HG03442 (cell line): ENCODE measurements at regions not wholly inside any gene's neighbourhood (a gene's known extent, or its start where the extent isn't known, plus 50 kb on each side); places are given as distances from the start of the nearest gene placed in this dataset.
"Not testable (repeated sequence)": the region's sequence is repeated elsewhere in the genome, so short reads cannot be mapped to it uniquely, and the experiment has no call there.

ENCODE experiments used
- ATAC-seq: cut with Tn5 transposase; IDR thresholded peaks from one replicate; pipeline ENCODE4 v1.9.1; 2021; ENCODE audit warnings: mild to moderate bottlenecking, moderate library complexity; ENCODE audit not compliant: unreplicated experiment

- ATAC-seq: no peak
These were observed 352.4 kb downstream of the BRD1 start for GRCh38 chr22:49475253-49475652.

- ATAC-seq: no peak
These were observed 354.4 kb downstream of the BRD1 start for GRCh38 chr22:49473286-49473685.

GRCh38 chr22:49470741-49471503 lies 356.8 kb downstream of the BRD1 start:
- ATAC-seq: no peak

GRCh38 chr22:49469896-49470740 lies 357.6 kb downstream of the BRD1 start:
- no peak for ATAC-seq

GRCh38 chr22:49468487-49469198 lies 359.0 kb downstream of the BRD1 start:
- no peak for ATAC-seq

- no peak for ATAC-seq
These were observed 360.6 kb downstream of the BRD1 start for GRCh38 chr22:49466878-49467595.

GRCh38 chr22:49464037-49464436 lies 363.6 kb downstream of the BRD1 start:
- ATAC-seq: no peak

GRCh38 chr22:49462795-49463194 lies 364.9 kb downstream of the BRD1 start:
- no peak for ATAC-seq

- ATAC-seq: no peak
These were observed 365.4 kb downstream of the BRD1 start for GRCh38 chr22:49462291-49462690.

GRCh38 chr22:49461674-49462073 lies 366.0 kb downstream of the BRD1 start:
- no peak for ATAC-seq

- no peak for ATAC-seq
These were observed 366.9 kb downstream of the BRD1 start for GRCh38 chr22:49460592-49461281.

- ATAC-seq: no peak
These were observed 367.6 kb downstream of the BRD1 start for GRCh38 chr22:49460091-49460490.

GRCh38 chr22:49458708-49459099 lies 369.0 kb downstream of the BRD1 start:
- no peak for ATAC-seq

GRCh38 chr22:49457946-49458707 lies 369.5 kb downstream of the BRD1 start:
- ATAC-seq: no peak

GRCh38 chr22:49457146-49457545 lies 370.5 kb downstream of the BRD1 start:
- ATAC-seq: no peak

- ATAC-seq: no peak
These were observed 372.1 kb downstream of the BRD1 start for GRCh38 chr22:49455595-49455994.

GRCh38 chr22:49454726-49455125 lies 372.9 kb downstream of the BRD1 start:
- no peak for ATAC-seq

GRCh38 chr22:49453771-49454170 lies 373.9 kb downstream of the BRD1 start:
- no peak for ATAC-seq

- not testable (repeated sequence) for ATAC-seq
These were observed 374.7 kb downstream of the BRD1 start for GRCh38 chr22:49453019-49453418.
